Activated naive CD8-positive, alpha-beta T cell treated with anti-CD3 and anti-CD28 coated beads, Interleukin-2, amount 50 U/mL, for 16 hours (primary cell): ENCODE measurements at regions not wholly inside any gene's neighbourhood (a gene's known extent, or its start where the extent isn't known, plus 50 kb on each side); places are given as distances from the start of the nearest gene placed in this dataset.
"Not testable (repeated sequence)": the region's sequence is repeated elsewhere in the genome, so short reads cannot be mapped to it uniquely, and the experiment has no call there.

Source experiments
- DNase-seq: peaks from one replicate; pipeline ENCODE4 v3.0.0-alpha.2; 2020; ENCODE audit warnings: low read depth, low spot score

DNA sequence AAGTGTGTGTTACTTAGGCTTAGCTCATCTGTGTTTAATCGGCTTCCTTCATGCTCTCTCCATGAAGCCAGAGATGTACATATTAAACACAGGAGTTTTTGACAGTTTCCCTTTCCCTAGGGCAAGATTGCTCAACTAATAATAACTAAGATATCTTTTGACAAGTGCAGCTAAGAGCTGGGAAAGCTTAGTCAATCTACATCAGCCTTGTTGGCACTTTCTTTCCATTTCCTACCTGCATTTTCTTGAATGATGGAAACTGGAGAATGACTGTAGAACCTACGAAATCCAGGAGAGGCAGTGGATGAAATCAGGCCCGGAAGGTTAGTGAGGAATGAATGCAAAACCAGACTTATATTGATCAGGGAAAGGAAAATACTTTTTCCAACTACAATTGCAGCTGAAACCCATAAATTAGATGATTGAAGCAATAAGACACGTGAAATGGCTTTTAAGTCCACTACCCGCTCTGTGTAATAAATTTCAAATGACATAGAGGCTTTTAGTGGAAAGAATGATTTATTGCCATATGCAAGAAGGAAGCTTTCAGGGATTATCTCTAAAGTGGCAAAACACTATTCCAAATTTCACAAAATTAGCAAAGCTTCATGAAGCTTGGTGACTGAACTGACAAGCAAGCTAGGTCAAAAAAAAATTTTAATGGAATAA, 237.2 kb upstream of the ID4 start:
- no peak for DNase-seq

DNA sequence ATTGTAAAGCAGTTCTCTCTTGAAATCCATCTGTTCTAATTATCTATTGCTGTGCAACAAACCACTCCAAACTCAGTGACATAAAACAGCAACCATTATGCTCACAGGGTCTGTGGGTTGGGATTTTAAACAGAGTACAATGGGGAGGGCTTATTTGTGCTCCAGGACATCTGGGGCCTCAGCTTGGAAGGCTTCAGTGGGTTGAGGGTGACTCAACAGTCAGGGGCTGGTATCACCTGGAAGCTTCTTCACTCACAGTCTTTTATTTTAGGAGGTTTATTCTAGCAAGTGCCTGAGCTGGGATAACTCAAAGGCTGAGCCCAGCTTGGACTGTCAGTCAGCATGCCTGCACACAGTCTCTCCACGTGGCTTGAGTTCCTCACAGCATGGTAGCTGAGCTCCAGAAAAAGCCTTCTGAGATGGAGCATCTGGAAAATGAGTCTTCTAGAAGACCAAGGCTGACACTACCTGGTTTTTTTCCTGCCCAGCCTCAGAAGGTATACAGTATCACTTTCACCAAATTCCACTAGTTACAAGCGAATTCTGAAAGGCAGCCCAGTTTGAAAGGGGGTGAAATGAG, 234.6 kb upstream of the ID4 start:
- no peak for DNase-seq

DNA sequence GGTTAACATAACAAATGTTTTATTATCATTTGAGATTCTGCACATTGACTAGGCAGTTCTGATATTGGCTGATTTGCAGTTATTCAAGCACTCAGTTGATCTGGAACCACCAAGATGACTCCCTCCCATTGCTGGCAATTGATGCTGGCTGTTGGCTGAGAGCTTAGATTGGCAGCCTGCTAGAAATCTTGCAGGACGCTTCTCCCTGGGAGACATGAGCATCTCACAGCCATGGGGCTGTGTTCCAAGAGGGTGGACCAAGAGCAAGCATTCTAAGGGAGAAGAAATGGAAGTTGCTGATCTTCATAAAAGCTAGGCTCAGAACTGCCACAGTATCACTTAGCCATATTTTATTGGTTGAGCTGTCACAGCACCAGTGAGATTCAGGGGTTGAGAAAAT, 233.4 kb upstream of the ID4 start:
- DNase-seq, result no peak

DNA sequence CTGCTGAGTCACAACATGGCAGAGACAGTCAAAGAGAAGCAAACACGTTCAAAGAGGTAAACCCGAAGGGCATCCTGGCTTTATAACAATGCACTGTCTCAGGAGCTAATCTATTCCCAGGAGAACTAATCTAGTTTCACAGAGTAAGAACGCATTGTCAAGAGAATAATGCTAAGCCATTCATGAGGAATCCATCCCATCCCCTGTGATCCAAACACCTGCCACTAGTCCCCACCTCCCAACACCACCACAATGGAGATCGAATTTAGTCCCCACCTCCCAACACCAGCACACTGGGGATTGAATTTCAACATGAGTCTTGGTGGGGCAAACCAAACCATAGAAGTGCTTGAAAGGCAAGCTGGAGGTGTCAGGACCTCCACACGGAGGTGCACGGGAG, 231.5 kb upstream of the ID4 start:
- DNase-seq, result no peak

DNA sequence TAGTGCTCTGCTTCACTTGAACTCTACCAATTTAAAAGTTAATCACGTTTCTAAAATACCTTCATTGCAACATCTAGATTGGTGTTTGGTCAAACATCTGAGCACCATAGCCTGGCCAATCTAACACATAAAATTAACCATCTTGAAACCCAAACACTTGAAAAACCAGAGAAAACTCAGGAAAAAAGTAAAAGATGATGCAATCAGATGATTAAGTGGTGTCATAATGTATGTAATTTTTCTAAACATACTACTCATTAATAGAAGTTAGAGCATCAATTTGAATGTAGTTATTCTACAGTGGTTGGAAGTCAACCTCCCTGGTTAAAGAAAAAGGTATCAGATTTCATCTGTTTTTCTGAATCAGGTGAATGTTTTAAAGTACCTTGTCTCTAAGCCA, 228.6 kb upstream of the ID4 start:
- DNase-seq, result no peak

DNA sequence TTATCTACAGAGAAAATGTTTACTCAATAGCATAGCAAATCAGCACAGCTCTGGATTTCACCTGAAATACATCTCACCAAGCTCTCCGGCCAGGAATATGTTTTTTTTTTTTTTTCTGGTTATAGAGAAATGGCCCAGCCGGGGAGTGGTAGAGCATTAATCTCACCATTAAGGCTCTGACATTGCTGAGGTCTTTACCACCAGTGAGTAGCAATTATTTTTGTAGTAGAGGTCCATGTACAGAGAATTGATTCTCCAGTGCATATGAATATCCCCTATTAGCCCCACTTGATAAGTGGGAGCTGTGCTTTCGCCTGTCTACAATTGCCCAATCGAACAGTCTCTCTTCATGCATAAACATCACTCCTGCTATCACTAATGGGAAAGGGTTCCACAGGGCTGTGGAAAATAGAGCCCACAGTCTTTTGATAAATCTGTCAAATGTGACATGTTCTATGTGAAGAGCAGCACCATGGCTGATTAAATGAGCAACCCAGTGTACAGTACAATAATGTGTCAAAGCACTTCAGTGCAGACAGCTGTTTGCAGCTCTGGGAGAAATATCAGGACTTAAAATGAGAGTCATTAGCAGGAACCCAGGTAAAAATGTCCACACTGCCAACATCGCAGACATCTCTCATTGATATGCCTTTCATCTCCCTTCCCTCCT, 227.1 kb upstream of the ID4 start:
- DNase-seq, result no peak

DNA sequence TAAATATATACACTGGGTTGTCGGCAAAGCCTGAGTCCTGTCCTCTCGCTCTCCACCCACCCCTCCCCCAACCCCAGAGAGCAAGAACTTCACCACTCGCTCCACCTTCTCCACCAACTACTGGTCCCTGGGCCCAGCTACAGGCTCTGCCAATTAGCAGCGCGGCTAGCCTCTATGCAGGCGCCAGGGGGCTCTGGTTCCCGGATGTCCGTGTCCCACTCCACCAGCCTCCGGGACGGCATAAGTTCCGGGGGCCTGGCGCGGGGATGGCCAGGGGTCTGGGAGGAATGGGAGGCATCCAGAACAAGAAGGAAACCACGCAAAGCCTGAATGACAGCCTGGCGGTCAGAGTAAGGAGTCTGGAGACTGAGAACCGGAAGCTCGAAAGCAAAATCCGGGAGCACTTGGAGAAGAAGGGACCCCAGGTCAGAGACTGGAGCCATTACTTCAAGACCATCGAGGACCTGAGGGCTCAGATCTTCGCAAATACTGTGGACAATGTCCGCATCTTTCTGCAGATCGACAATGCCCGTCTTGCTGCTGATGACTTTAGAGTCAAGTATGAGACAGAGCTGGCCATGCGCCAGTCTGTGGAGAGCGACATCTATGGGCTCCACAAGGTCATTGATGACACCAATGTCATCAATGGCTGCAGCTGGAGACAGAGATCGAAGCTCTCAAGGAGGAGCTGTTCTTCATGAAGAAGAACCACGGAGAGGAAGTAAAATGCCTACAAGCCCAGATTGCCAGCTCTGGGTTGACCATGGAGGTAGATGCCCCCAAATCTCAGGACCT, 224.3 kb upstream of the ID4 start:
- DNase-seq, result not testable (repeated sequence)

DNA sequence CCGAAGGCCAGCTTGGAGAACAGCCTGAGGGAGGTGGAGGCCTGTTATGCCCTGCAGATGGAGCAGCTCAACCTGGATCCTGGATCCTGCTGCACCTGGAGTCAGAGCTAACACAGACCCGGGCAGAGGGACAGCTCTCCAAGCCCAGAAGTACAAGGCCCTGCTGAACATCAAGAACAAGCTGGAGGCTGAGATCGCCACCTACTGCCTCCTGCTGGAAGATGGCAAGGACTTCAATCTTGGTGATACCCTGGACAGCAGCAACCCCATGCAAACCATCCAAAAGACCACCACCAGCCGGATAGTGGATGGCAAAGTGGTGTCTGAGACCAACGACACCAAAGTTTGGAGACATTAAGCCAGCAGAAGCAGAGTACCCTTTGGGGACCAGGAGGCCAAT, 223.5 kb upstream of the ID4 start:
- DNase-seq, result no peak

DNA sequence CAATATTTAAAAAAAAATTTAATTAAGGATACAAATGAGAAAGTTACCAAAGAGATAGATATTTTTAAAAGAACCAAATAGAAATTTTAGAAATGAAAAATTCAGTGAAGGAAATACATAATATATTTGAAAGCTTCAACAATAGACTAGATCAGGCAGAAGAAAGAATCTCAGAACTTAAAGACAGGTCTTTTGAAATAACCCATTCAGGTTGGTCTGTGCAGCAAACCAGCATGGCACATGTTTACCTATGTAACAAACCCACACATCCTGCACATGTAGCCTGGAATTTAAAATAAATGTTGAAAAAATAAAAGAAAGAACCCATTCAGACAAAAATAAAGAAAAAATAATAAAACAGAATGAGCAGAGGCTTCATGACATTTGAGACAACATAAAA, 221.1 kb upstream of the ID4 start:
- no peak for DNase-seq

DNA sequence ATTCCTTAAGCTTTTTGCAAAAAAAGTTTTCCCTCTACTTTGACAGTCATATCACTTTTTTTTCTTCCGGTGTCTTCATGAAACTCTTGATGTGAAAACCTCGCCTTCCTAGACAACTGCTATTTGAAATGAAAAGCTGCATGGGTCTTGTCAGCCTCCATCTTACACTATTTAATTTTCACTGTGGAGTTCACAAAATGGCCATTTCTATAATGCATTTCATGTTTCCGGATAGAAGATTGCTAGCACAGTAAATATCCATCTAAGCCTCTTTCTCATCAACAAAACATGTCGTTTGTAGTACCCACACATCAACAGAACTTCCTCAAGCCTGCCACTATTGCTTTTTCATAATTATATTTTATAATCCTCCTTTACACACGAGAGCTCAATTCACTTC, 204.9 kb upstream of the ID4 start:
- DNase-seq, result no peak

DNA sequence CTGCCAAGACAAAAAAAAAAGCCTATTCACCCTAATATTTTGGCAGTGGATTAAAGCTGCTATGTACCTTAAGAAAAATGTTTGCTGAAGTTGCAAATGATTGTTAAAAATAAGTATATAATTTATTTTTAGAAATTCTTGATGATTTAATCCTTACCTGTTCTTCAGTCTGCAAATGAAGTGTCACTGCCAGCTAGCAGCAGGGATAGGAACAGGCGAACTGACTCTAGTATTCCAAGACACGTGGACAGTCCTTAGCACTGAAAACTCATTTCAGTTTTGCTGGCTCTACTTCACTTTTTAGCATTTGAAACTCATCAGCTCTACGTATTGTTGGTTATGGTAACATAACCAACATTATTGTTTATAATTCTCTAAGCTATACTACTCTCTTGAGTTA, 204.4 kb upstream of the ID4 start:
- no peak for DNase-seq

DNA sequence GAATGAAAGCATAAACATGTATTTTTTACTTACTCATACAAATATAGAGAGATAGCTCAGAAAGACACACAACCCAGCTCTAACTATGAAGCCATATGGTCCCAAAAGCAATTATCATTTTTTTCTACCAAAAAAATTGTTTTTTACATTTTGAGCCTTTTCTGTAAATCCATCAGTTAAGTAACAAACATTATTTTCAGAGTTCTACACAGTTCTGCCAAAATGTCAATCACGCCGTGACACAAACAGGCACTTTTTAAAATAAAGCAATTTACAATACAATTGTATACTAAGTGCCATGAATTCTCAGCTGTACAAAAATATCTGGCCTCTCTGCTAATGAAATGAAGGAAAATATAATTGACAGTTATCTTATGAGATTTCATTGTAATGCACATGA, 201.4 kb upstream of the ID4 start:
- DNase-seq, result no peak

DNA sequence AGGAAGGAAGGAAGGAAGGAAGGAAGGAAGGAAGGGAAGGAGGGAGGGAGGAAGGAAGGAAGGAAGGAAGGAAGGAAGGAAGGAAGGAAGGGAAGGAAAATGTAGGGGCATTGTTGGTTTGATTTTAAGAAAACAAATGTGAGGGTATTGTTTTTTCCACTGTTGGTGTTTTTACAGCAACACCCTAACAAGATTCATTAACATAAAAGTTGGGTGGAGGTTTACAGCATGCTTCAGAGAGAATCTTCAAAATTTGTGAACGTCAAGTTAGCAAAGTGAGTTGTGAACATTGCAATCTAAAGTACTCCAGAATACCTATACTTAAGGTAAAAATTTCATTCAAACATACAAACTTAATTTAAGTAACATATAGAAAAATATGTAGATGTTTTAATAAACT, 200.2 kb upstream of the ID4 start:
- no peak for DNase-seq

DNA sequence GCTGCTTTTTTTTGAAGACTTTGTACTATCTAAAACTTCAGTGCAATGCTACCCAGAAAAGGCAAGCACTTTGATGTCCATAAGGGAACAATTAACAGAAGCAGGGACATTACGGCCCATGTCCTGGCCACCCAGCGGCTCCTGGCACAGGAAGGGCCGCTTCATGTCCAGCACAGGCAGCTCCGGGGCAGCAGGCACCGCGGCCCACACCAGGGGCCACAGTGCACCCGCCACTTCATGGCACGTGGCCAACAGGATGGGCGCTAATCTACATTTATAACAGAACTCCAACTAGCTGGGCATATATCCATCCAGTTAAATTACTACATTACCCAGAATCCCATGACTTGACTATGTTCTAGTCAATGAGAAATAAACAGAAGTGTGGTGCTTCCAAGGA, 198.2 kb upstream of the ID4 start:
- no peak for DNase-seq

DNA sequence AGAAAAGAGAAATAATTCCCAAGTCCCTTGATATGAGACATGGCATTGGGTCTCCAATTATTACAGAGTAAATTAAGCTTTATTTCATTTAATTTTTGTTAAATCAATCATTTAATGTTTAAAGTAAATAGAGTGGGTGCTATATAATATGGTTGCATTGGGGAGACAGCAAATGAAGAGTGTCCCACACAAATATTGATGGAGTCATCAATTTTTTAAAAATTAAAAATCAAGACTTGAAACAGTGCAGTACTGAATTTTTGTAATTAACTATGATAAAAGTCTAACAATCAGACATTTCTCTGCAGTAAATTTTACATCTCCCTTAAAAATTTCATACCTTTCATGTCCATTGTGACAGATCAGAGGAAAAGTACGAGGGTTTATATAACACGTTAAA, 193.9 kb upstream of the ID4 start:
- no peak for DNase-seq

DNA sequence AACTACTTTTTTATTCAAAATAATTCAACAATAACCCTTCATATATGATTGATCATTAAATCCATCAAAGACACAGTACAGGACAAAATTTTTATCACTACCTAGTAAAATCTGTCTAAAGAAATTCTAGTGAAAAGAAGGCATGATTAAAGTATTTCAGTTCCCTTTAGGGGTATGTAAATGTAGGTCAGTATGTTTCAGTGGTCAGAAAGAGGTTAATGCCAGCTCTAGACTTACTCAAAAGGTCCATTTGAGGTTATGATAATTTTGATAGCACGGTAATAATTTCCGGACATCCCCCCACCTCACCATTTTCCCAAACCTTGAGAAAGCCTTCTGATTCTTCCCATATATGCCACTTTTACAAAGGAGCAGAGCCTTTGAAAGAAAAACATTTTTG, 193.5 kb upstream of the ID4 start:
- no peak for DNase-seq

DNA sequence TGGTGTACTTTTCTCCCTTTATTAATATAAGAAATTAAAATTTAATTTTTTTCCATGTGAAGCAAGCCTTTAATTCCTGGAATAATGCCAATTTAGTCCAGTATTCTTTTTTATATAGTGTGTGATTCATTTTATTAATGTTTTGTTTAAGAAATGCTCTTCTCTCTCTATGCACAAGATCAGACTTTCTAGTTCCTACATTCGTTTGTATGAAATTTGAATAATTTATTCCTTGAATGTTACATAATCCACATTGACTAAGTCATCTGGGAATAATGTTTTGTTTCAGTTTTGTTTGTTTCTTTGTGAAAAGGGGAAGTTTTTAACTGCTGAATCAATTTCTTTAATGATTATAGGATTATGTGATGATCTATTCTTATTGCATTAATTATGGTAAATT, 181.4 kb upstream of the ID4 start:
- DNase-seq, result no peak

DNA sequence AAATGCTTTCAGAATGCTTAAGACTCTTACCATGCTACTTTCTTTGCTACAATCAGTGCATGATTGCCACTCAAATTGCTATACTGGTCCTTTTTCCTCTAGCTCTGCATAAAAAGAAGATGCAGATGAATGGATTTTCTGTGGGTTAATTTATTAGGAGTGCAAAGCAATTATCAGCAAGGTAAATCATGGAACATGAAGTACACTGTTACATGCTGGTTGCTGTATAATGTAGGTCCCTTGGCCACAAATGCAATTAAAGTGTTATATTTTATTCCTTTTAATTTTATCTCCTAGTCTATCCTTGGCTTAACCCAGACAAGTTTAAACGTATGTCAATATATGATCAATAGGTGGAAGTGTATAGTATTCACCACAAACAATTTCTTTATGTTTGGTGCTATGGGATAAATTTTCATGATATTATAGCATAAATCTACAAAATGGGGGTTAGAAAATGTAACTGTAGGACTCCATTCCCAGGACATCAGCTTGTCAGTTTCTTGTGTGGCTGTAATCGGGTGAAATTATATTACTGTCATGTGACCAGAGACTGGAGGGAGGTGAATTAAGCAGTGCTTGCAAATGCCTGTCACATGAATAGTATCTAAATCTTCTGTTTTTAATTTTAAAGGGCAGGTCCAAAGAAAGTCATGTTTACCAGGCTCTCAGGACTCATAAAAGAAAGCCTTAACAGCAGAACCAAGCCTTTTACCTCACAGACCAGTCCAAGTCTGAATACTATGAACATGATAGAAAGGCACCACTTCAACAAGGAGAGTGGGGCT, 176.9 kb upstream of the ID4 start:
- no peak for DNase-seq

DNA sequence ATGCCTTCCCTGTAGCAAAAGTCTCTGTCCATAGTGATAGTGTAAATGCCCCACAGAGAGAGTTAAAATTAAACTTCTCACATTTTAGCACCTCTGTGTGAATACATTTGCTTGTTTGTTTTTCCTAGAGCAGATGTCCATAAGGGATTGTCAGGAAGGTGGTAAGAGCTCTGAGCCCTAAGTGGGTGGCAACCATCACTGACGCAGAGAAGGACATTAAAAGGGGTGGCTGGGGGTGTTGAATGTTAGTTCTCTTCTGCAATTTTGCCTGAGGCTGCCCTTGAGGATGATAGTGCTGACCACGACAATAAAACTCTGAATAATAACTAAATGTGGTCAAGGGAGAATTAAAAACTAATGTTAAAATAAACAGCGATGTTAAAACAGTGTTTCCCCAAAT, 174.3 kb upstream of the ID4 start:
- no peak for DNase-seq

DNA sequence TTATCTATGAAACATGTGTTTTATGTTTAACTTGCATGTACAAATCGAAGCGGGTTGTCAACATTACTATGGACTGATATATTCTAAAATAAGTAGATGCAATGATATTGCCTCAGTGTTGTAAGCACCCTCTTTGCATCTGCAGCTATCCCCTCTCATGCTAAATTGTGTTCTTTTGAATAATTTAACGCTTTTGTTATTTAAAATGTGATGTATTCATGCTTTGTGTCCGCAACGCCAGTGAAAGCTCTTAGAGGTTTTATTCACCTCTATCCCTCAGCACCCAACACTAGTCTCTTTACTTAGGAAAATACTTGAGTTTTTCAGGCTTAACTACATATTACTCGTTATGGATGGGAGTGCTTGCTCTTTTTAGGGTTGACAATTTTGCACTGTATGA, 173.7 kb upstream of the ID4 start:
- no peak for DNase-seq

DNA sequence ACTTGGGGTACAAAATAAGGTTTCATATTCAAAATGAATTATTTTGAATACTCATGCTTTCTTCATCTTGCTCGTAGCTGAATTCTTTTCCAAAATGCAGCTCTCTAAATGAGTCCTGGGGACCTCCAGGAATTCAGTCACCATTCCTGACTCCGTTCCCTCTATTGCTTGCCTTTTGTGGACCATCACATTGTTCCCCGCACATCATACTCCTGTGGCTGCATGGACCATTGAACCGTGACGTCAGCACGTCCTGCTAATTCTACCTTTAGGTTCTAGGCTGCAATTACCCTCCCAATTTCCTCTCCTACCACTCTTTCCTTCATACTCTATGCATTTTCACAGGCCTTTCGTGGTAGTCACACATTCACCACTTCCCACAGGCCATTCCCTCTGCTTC, 173.1 kb upstream of the ID4 start:
- no peak for DNase-seq
